ENCODE measurements at regions not wholly inside any gene's neighbourhood (a gene's known extent, or its start where the extent isn't known, plus 50 kb on each side); places are given as distances from the start of the nearest gene placed in this dataset.
A peak's percentile ranks its signal among the peaks of the same experiment; 100 is the strongest.
"Not testable (repeated sequence)": the region's sequence is repeated elsewhere in the genome, so short reads cannot be mapped to it uniquely, and the experiment has no call there.

GRCh38 chr15:38117781-38118180 lies 134.9 kb upstream of the SPRED1 start:
- Histone ChIP-seq H3K27me3 (ENCODE audit: control insufficient read depth, insufficient read depth, low read length) (no peaks in the 10 kb centered on the region), H3K4me1 (ENCODE audit: control insufficient read depth, insufficient read depth, low read length) (no peaks in the 10 kb centered on the region), H3K9me3 (replicated peaks; ENCODE audit: control insufficient read depth, low read depth, low read length) (no peaks in the 10 kb centered on the region), H3K27ac (ENCODE audit: low read length) (no peak overlapping the region), H3K36me3 (ENCODE audit: control insufficient read depth, insufficient read depth, low read length) (no peaks in the 10 kb centered on the region), H3K4me3 (ENCODE audit: low read length) (no peak overlapping the region)
- 60% methylated on average over 1 of the region's 1 CpG for WGBS (ENCODE audit: insufficient coverage)
- peak; percentile 63 for DNase-seq

DNA sequence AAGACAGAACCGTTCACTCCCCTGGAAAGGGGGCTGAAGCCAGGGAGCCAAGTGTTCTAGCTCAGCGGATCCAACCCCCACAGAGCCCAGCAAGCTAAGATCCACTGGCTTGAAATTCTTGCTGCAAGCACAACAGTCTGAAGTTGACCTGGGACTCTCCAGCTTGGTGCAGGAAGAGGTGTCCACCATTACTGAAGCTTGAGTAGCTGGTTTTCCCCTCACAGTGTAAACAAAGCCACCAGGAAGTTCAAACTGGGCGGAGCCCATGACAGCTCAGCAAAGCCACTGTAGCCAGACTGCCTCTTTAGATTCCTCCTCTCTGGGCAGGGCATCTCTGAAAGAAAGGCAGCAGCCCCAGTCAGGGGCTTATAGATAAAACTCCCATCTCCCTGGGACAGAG lies 132.8 kb upstream of the SPRED1 start:
- not testable (repeated sequence) for DNase-seq; H3K4me3 ChIP-seq (ENCODE audit: low read length); H3K4me1 ChIP-seq (ENCODE audit: control insufficient read depth, insufficient read depth, low read length); H3K27me3 ChIP-seq (ENCODE audit: control insufficient read depth, insufficient read depth, low read length); H3K9me3 ChIP-seq (replicated peaks; ENCODE audit: control insufficient read depth, low read depth, low read length); H3K36me3 ChIP-seq (ENCODE audit: control insufficient read depth, insufficient read depth, low read length); H3K27ac ChIP-seq (ENCODE audit: low read length)
- no CpG with 5 or more reads among the region's 3 CpGs for WGBS (ENCODE audit: insufficient coverage)

GRCh38 chr15:38127306-38127771 lies 125.3 kb upstream of the SPRED1 start:
- 100% methylated on average over 1 of the region's 1 CpG for WGBS (ENCODE audit: insufficient coverage)
- no peaks in the 10 kb centered on the region for H3K9me3 ChIP-seq (replicated peaks; ENCODE audit: control insufficient read depth, low read depth, low read length)
- H3K4me1 ChIP-seq (ENCODE audit: control insufficient read depth, insufficient read depth, low read length): peaks cover 18% of the 10 kb centered on the region
- H3K27ac ChIP-seq (ENCODE audit: low read length): no peak overlapping the region
- H3K27me3 ChIP-seq (ENCODE audit: control insufficient read depth, insufficient read depth, low read length): no peaks in the 10 kb centered on the region
- H3K4me3 ChIP-seq (ENCODE audit: low read length): no peak overlapping the region
- H3K36me3 ChIP-seq (ENCODE audit: control insufficient read depth, insufficient read depth, low read length): no peaks in the 10 kb centered on the region
- no peak for DNase-seq

- 40% methylated on average over 2 of the region's 3 CpGs for WGBS (ENCODE audit: insufficient coverage)
- DNase-seq: peak; percentile 78
These were observed 124.3 kb upstream of the SPRED1 start for GRCh38 chr15:38128341-38128781.

DNA sequence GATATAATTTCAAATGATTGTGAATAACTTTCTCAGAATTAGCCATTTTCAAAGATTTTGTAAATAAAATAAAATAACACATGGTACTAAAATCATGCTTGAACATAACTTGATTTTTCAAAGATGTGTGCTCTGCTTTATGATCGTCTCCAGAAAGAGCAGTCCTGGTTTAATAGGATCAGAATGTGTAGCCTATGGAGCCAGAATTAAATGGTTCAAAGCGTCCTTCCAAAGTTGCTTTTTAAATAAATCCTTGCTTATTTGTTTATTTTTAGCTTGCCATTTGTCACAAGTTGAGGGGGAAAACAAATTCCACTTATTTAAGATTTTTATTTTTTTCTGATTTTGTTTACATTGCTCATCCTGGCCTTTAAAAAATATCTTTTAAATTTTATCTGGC lies 123.7 kb upstream of the SPRED1 start:
- peak; percentile 64 for DNase-seq
- H3K27ac ChIP-seq (ENCODE audit: low read length): peak overlapping the region; percentile 93
- H3K4me3 ChIP-seq (ENCODE audit: low read length): no peak overlapping the region
- H3K4me1 ChIP-seq (ENCODE audit: control insufficient read depth, insufficient read depth, low read length): peaks cover 18% of the 10 kb centered on the region
- no CpG with 5 or more reads among the region's 2 CpGs for WGBS (ENCODE audit: insufficient coverage)
- no peaks in the 10 kb centered on the region for H3K9me3 ChIP-seq (replicated peaks; ENCODE audit: control insufficient read depth, low read depth, low read length)
- H3K27me3 ChIP-seq (ENCODE audit: control insufficient read depth, insufficient read depth, low read length): no peaks in the 10 kb centered on the region
- no peaks in the 10 kb centered on the region for H3K36me3 ChIP-seq (ENCODE audit: control insufficient read depth, insufficient read depth, low read length)

More at GRCh38 chr15:38128341-38128781, 124.3 kb upstream of the SPRED1 start:
- Histone ChIP-seq H3K36me3 (ENCODE audit: control insufficient read depth, insufficient read depth, low read length) (no peaks in the 10 kb centered on the region), H3K4me3 (ENCODE audit: low read length) (no peak overlapping the region), H3K27me3 (ENCODE audit: control insufficient read depth, insufficient read depth, low read length) (no peaks in the 10 kb centered on the region), H3K9me3 (replicated peaks; ENCODE audit: control insufficient read depth, low read depth, low read length) (no peaks in the 10 kb centered on the region), H3K4me1 (ENCODE audit: control insufficient read depth, insufficient read depth, low read length) (peaks cover 18% of the 10 kb centered on the region), H3K27ac (ENCODE audit: low read length) (peak overlapping the region; percentile 93)

DNA sequence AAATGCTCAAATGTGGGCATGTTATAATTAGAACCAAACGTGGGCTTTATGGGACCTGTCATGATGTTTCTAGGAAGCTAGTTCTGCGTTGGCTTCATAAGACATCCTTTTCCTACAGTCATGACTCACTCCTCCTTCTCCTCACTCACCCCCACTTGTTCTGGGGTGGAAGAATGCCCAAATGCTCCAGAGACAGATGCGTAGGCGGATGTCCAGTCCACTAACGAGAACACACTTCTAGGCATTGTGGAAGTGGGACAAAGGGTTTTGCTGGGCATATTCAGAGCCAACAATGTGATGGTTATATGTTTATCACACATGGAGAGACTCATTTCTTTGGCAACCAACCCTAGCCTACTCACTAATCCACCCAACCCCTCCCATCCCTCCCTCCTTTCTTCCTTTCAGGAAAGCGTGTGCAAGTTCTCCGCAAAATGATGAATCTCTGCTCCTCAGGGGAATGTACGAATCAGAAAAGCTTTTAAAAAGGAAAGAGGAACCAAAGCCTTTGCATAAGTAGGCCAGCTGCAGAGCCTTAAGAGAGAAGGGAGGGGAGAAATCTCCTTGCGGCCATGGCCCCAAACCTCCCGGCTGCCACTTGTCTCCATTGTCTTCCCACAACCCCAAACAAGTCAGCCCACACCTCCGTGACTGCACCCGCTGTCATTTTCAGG lies 123.0 kb upstream of the SPRED1 start:
- H3K4me3 ChIP-seq (ENCODE audit: low read length): no peak overlapping the region
- no peaks in the 10 kb centered on the region for H3K9me3 ChIP-seq (replicated peaks; ENCODE audit: control insufficient read depth, low read depth, low read length)
- no peaks in the 10 kb centered on the region for H3K27me3 ChIP-seq (ENCODE audit: control insufficient read depth, insufficient read depth, low read length)
- peak; percentile 99 for DNase-seq
- no peaks in the 10 kb centered on the region for H3K36me3 ChIP-seq (ENCODE audit: control insufficient read depth, insufficient read depth, low read length)
- WGBS (ENCODE audit: insufficient coverage): 35% methylated on average over 3 of the region's 12 CpGs
- peaks cover 18% of the 10 kb centered on the region for H3K4me1 ChIP-seq (ENCODE audit: control insufficient read depth, insufficient read depth, low read length)
- peak overlapping the region; percentile 93 for H3K27ac ChIP-seq (ENCODE audit: low read length)

- DNase-seq: peak; percentile 79
- peaks cover 18% of the 10 kb centered on the region for H3K4me1 ChIP-seq (ENCODE audit: control insufficient read depth, insufficient read depth, low read length)
- no peaks in the 10 kb centered on the region for H3K9me3 ChIP-seq (replicated peaks; ENCODE audit: control insufficient read depth, low read depth, low read length)
- no peaks in the 10 kb centered on the region for H3K27me3 ChIP-seq (ENCODE audit: control insufficient read depth, insufficient read depth, low read length)
- H3K36me3 ChIP-seq (ENCODE audit: control insufficient read depth, insufficient read depth, low read length): no peaks in the 10 kb centered on the region
- H3K27ac ChIP-seq (ENCODE audit: low read length): peak overlapping the region; percentile 93
- H3K4me3 ChIP-seq (ENCODE audit: low read length): peak overlapping the region; percentile 0
- WGBS (ENCODE audit: insufficient coverage): 24% methylated on average over 3 of the region's 8 CpGs
These were observed 122.5 kb upstream of the SPRED1 start for GRCh38 chr15:38130205-38130567.

DNA sequence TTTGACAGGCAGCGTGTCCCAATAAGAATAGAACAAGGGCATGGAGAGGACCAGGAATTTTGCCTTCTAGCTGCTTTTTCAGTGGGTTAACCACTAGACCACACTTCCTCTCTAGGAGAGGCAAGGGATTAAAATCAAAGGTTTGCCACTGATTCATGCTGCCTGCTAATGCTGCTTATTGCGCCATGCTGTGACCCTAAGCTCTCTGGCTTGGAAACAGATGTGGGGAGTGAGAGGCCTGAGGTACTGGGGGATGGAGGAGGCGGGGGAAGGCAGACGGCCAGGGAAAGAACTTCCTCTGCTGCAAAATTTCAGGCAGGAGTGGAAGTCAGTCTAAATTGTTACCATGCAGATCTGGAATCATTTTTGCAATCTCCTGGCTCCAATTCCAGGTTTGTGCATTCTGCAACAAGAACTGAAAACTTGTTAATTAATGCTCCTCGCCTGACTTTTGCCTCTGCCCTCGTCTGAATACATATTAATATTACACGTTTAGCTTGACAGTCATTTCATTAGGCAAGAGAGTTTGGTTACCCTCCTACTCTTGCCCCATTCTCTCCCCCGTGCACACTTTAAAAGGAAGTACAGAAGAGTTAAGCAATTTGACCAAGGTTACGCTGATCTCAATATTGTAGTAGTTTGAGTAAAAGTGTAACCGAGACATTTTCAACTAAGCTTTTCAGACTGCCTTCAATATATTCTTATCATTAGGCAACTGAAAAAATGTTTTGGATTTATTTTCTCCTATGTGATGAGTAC lies 121.7 kb upstream of the SPRED1 start:
- H3K27ac ChIP-seq (ENCODE audit: low read length): peak overlapping the region; percentile 93
- 15% methylated on average over 4 of the region's 10 CpGs for WGBS (ENCODE audit: insufficient coverage)
- peaks cover 18% of the 10 kb centered on the region for H3K4me1 ChIP-seq (ENCODE audit: control insufficient read depth, insufficient read depth, low read length)
- DNase-seq: peak; percentile 96
- no peaks in the 10 kb centered on the region for H3K36me3 ChIP-seq (ENCODE audit: control insufficient read depth, insufficient read depth, low read length)
- no peak overlapping the region for H3K4me3 ChIP-seq (ENCODE audit: low read length)
- H3K27me3 ChIP-seq (ENCODE audit: control insufficient read depth, insufficient read depth, low read length): no peaks in the 10 kb centered on the region
- peaks cover 2% of the 10 kb centered on the region for H3K9me3 ChIP-seq (replicated peaks; ENCODE audit: control insufficient read depth, low read depth, low read length)

DNA sequence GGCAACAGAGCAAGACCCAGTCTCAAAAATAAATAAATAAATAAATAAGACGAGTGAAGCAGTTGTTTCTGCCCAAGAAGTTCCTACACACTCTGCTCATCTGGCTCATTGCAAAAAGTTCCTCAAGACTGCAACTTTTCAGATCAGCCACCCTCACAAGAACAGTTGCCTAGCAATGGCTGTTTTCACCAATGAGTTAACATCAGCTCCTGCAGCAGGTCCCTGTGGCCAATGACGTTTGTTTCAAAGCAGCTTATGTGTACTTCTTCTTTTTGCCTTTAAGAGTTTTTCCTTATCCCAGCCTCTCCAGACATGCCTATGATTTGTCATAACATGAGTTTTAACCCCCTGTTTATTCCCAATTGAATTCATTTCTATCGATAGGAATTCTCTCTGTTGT lies 118.4 kb upstream of the SPRED1 start:
- whole genome bisulfite sequencing (ENCODE audit: insufficient coverage): 33% methylated on average over 1 of the region's 3 CpGs
- DNase-seq: peak; percentile 85
- peaks cover 4% of the 10 kb centered on the region for H3K9me3 ChIP-seq (replicated peaks; ENCODE audit: control insufficient read depth, low read depth, low read length)

DNA sequence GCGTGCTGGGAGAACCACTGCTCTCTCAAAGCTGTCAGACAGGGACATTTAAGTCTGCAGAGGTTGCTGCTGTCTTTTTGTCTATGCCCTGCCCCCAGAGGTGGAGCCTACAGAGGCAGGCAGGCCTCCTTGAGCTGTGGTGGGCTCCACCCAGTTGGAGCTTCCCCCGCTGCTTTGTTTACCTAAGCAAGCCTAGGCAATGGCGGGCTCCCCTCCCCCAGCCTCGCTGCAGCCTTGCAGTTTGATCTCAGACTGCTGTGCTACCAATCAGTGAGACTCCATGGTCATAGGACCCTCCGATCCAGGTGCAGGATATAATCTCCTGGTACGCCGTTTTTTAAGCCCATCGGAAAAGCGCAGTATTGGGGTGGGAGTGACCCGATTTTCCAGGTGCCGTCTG lies 110.4 kb upstream of the SPRED1 start:
- 99% methylated on average over 9 of the region's 11 CpGs for WGBS (ENCODE audit: insufficient coverage)
- H3K27ac ChIP-seq (ENCODE audit: low read length); H3K4me1 ChIP-seq (ENCODE audit: control insufficient read depth, insufficient read depth, low read length); DNase-seq; H3K27me3 ChIP-seq (ENCODE audit: control insufficient read depth, insufficient read depth, low read length); H3K4me3 ChIP-seq (ENCODE audit: low read length); H3K36me3 ChIP-seq (ENCODE audit: control insufficient read depth, insufficient read depth, low read length); H3K9me3 ChIP-seq (replicated peaks; ENCODE audit: control insufficient read depth, low read depth, low read length): not testable (repeated sequence)

More for the DNA sequence above, 118.4 kb upstream of the SPRED1 start:
- H3K27ac ChIP-seq (ENCODE audit: low read length): no peak overlapping the region
- no peak overlapping the region for H3K4me3 ChIP-seq (ENCODE audit: low read length)
- peaks cover 15% of the 10 kb centered on the region for H3K4me1 ChIP-seq (ENCODE audit: control insufficient read depth, insufficient read depth, low read length)
- no peaks in the 10 kb centered on the region for H3K36me3 ChIP-seq (ENCODE audit: control insufficient read depth, insufficient read depth, low read length)
- no peaks in the 10 kb centered on the region for H3K27me3 ChIP-seq (ENCODE audit: control insufficient read depth, insufficient read depth, low read length)

Data from muscle of leg (tissue), 3 donors.